Keratinocyte (primary cell): ENCODE measurements at regions not wholly inside any gene's neighbourhood (a gene's known extent, or its start where the extent isn't known, plus 50 kb on each side); places are given as distances from the start of the nearest gene placed in this dataset.

Source experiments
- EZH2 ChIP-seq: IDR thresholded peaks from one replicate; pipeline ENCODE4 v1.6.1; 2012; ENCODE audit warnings: inconsistent platforms, mild to moderate bottlenecking, low read length, moderate library complexity
- TF ChIP-seq, protein P1 (sequence below), 3 experiments: IDR thresholded peaks in 1 of 3; conservative IDR thresholded peaks in 1 of 3; optimal IDR thresholded peaks in 1 of 3; 2 replicates in 2 of 3; 3 replicates in 1 of 3; pipeline versions ENCODE3 to v1.5.1; 2011; ENCODE audit warnings: low read length in 3 of 3, mild to moderate bottlenecking in 3 of 3, moderate library complexity in 2 of 3, control low read depth in 1 of 3, inconsistent platforms in 1 of 3; ENCODE audit not compliant: insufficient read depth in 2 of 3; ENCODE audit errors: extremely low read depth in 1 of 3

DNA sequence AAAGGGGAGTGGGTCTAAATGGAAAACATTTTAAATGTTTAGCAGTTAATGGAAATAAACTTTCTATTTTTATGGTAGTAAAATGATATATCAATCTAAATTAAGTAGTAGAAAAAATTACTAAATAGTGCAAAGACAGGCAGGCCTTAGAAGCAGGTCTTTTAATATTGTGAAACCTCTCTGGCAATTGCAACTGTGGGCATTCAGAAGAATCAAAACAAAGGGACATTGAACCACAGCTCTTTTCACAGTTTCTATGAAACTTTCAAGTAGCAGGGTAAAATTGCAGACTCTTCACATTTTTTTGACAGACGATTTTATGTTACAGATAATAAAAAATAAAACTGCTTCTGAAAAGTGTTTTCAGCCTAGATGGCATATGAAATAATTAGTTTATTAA, 533.7 kb downstream of the BCKDHB start:
- TF ChIP-seq, protein P1, sequence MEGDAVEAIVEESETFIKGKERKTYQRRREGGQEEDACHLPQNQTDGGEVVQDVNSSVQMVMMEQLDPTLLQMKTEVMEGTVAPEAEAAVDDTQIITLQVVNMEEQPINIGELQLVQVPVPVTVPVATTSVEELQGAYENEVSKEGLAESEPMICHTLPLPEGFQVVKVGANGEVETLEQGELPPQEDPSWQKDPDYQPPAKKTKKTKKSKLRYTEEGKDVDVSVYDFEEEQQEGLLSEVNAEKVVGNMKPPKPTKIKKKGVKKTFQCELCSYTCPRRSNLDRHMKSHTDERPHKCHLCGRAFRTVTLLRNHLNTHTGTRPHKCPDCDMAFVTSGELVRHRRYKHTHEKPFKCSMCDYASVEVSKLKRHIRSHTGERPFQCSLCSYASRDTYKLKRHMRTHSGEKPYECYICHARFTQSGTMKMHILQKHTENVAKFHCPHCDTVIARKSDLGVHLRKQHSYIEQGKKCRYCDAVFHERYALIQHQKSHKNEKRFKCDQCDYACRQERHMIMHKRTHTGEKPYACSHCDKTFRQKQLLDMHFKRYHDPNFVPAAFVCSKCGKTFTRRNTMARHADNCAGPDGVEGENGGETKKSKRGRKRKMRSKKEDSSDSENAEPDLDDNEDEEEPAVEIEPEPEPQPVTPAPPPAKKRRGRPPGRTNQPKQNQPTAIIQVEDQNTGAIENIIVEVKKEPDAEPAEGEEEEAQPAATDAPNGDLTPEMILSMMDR (optimal IDR thresholded peaks at IDR 0.05 in 1 of 3, IDR thresholded peaks at IDR 0.05 in 1 of 3, conservative IDR thresholded peaks at IDR 0.05 in 1 of 3; ENCODE audit: extremely low read depth in 1 of 3, insufficient read depth in 2 of 3, low read length in 3 of 3) = no peak
- TF ChIP-seq EZH2 = no peak
